ENCODE measurements at regions not wholly inside any gene's neighbourhood (a gene's known extent, or its start where the extent isn't known, plus 50 kb on each side); places are given as distances from the start of the nearest gene placed in this dataset.

- Histone ChIP-seq H3K27me3 (ENCODE audit: control insufficient read depth, insufficient read depth, low read length) (no peaks in the 10 kb centered on the region), H3K36me3 (ENCODE audit: control insufficient read depth, insufficient read depth, low read length) (no peaks in the 10 kb centered on the region), H3K4me3 (ENCODE audit: low read depth, low read length) (no peak overlapping the region)
- no peak for TF ChIP-seq CTCF (IDR thresholded peaks at IDR 0.05; ENCODE audit: insufficient read depth, low read length, poor library complexity, severe bottlenecking)
- no peak for DNase-seq (ENCODE audit: low read depth)
These were observed 2177.9 kb upstream of the CELF4 start for GRCh38 chr18:39743463-39743862.

- DNase-seq (ENCODE audit: low read depth): no peak
- no peak for TF ChIP-seq CTCF (IDR thresholded peaks at IDR 0.05; ENCODE audit: insufficient read depth, low read length, poor library complexity, severe bottlenecking)
- Histone ChIP-seq H3K36me3 (ENCODE audit: control insufficient read depth, insufficient read depth, low read length) (no peaks in the 10 kb centered on the region), H3K27me3 (ENCODE audit: control insufficient read depth, insufficient read depth, low read length) (no peaks in the 10 kb centered on the region), H3K4me3 (ENCODE audit: low read depth, low read length) (no peak overlapping the region)
These were observed 2176.3 kb upstream of the CELF4 start for GRCh38 chr18:39741755-39742466.

GRCh38 chr18:39737869-39738268, 2172.3 kb upstream of the CELF4 start:
- no peak for DNase-seq (ENCODE audit: low read depth)
- Histone ChIP-seq H3K36me3 (ENCODE audit: control insufficient read depth, insufficient read depth, low read length) (no peaks in the 10 kb centered on the region), H3K27me3 (ENCODE audit: control insufficient read depth, insufficient read depth, low read length) (no peaks in the 10 kb centered on the region), H3K4me3 (ENCODE audit: low read depth, low read length) (no peak overlapping the region)
- TF ChIP-seq CTCF (IDR thresholded peaks at IDR 0.05; ENCODE audit: insufficient read depth, low read length, poor library complexity, severe bottlenecking): no peak

- Histone ChIP-seq H3K36me3 (ENCODE audit: control insufficient read depth, insufficient read depth, low read length) (no peaks in the 10 kb centered on the region), H3K4me3 (ENCODE audit: low read depth, low read length) (no peak overlapping the region), H3K27me3 (ENCODE audit: control insufficient read depth, insufficient read depth, low read length) (no peaks in the 10 kb centered on the region)
- TF ChIP-seq CTCF (IDR thresholded peaks at IDR 0.05; ENCODE audit: insufficient read depth, low read length, poor library complexity, severe bottlenecking): no peak
- no peak for DNase-seq (ENCODE audit: low read depth)
These were observed 2167.3 kb upstream of the CELF4 start for GRCh38 chr18:39732918-39733317.

GRCh38 chr18:39730606-39731005, 2165.0 kb upstream of the CELF4 start:
- Histone ChIP-seq H3K4me3 (ENCODE audit: low read depth, low read length) (no peak overlapping the region), H3K36me3 (ENCODE audit: control insufficient read depth, insufficient read depth, low read length) (no peaks in the 10 kb centered on the region), H3K27me3 (ENCODE audit: control insufficient read depth, insufficient read depth, low read length) (no peaks in the 10 kb centered on the region)
- no peak for TF ChIP-seq CTCF (IDR thresholded peaks at IDR 0.05; ENCODE audit: insufficient read depth, low read length, poor library complexity, severe bottlenecking)
- DNase-seq (ENCODE audit: low read depth): no peak

- no peak for TF ChIP-seq CTCF (IDR thresholded peaks at IDR 0.05; ENCODE audit: insufficient read depth, low read length, poor library complexity, severe bottlenecking)
- Histone ChIP-seq H3K4me3 (ENCODE audit: low read depth, low read length) (no peak overlapping the region), H3K27me3 (ENCODE audit: control insufficient read depth, insufficient read depth, low read length) (no peaks in the 10 kb centered on the region), H3K36me3 (ENCODE audit: control insufficient read depth, insufficient read depth, low read length) (no peaks in the 10 kb centered on the region)
- no peak for DNase-seq (ENCODE audit: low read depth)
These were observed 2159.1 kb upstream of the CELF4 start for GRCh38 chr18:39724652-39725051.

Measured in kidney epithelial cell (primary cell).